HEK293T (cell line): ENCODE measurements at regions not wholly inside any gene's neighbourhood (a gene's known extent, or its start where the extent isn't known, plus 50 kb on each side); places are given as distances from the start of the nearest gene placed in this dataset.

Source experiments
- CTCF ChIA-PET: fragments of 350-600 bp; formaldehyde crosslinking; extraction: SDS; loops from one replicate; lab custom pipeline; 2021; ENCODE audit warnings: antibody characterized with exemption, inconsistent platforms; lab: Yijun Ruan, JAX
- POLR2A ChIA-PET: fragments of 350-600 bp; formaldehyde crosslinking; extraction: SDS; loops from one replicate; lab custom pipeline; 2020; ENCODE audit warnings: antibody characterized with exemption, inconsistent platforms; lab: Yijun Ruan, JAX
- DNase-seq: peaks from one replicate; pipeline ENCODE4 v3.0.0; 2012; ENCODE audit warnings: mixed read lengths; ENCODE audit errors: extremely low spot score
- SUZ12 ChIP-seq: fragments of 450-650 bp; IDR thresholded peaks from 2 replicates; pipeline ENCODE4 v1.6.1; 2016; ENCODE audit warnings: mild to moderate bottlenecking

GRCh38 chr5:54601411-54602230, 84.1 kb downstream of the SNX18 start:
- DNase-seq = no peak
- no peak for TF ChIP-seq SUZ12
- ChIA-PET CTCF (no interaction called here), POLR2A (no interaction called here)
